HG02678 (cell line): ENCODE measurements at regions not wholly inside any gene's neighbourhood (a gene's known extent, or its start where the extent isn't known, plus 50 kb on each side); places are given as distances from the start of the nearest gene placed in this dataset.
"Not testable (repeated sequence)": the region's sequence is repeated elsewhere in the genome, so short reads cannot be mapped to it uniquely, and the experiment has no call there.

Source experiments
- ATAC-seq: cut with Tn5 transposase; IDR thresholded peaks from one replicate; pipeline ENCODE4 v1.9.1; 2021; ENCODE audit warnings: mild to moderate bottlenecking, moderate library complexity; ENCODE audit not compliant: unreplicated experiment

DNA sequence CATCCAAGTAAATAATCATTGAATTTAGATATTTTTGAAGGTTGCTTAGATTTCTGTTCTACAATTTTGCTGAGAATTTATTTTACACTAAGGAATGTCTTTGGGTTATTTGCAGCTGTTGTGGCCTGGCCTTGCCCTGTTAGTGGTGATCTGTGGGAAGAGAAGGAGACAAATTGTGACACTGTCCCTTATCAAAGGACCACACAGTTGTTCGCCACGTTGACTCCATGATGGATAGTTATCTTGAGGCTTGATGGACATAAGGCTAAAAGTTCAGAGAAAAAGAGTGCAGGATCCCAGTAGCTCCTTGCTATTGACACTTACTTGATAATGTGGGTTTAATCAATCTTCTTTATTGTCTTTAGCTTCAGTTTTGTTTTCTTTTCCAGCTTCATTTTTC is 186.6 kb upstream of the MEF2C start:
- no peak for ATAC-seq

DNA sequence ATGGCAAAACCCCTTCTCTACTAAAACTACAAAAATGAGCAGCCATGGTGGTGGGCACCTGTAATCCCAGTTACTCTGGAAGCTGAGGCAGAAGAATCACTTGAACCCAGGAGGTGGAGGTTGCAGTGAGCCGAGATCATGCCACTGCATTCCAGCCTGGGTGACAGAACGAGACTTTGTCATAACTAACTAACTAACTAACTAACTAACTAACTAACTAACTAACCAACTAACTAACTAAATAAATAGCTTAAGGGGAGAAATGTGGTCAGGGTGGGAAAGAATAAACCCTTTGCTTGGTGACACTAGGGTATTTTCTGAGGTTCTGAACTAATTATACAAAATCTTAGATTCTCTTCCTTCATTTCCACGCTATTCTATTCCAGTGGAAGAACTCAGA is 184.4 kb upstream of the MEF2C start:
- ATAC-seq, result no peak

DNA sequence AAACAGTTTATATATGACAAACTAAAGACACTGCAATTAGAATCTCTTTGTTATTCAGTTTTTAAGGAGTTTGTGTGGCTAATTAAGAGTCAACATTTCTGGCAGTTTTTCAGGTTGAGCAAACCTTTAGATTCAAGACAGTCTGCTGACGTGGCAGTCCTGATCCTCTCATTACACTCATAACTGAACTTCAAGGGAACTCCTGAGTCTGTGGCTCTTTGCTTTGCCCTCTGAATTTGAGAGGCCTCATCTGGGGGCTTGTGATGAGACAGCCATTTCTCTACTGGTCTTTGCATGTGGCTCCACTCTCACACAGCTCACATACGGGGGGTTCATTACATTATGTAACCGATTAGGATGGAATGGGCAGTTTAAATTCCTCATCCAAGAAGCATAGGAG is 182.9 kb upstream of the MEF2C start:
- peak; percentile 90 for ATAC-seq

DNA sequence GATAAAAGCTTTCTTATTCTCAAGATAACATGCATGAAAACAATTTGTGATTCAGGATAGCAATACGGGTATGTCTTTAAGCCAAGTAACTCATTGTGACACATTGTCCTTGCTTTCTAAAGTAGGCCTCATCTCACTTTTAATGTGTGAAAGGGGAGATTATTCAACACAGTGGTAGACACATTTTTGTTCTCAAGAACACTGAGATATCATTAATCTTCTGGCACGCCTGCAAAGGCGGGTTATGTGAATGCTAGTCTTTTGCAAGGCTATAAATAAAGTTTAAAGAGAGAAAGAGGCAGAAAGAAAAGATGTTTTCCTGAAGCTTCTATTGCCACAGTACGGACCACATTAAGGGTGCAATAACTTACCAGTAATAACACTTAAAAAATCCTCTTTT is 181.8 kb upstream of the MEF2C start:
- ATAC-seq, result no peak

DNA sequence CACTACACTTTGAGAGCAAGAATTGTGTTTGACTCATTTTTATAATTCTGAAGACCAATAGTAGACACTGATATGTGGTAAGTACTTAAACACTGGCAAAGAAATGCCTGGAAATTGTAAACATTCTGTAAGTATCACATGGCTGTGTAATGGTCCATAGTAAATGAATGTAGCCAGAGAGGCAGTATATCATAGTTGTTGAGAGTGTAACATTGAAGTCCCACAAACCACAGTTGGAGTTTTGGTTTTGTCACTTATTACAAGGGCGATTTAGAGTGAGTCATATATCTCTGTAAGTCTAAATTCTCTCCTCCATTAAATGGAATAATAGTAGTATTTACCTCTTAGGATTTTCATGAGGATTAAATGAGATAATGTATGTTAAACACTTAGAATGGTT is 181.1 kb upstream of the MEF2C start:
- peak; percentile 73 for ATAC-seq

DNA sequence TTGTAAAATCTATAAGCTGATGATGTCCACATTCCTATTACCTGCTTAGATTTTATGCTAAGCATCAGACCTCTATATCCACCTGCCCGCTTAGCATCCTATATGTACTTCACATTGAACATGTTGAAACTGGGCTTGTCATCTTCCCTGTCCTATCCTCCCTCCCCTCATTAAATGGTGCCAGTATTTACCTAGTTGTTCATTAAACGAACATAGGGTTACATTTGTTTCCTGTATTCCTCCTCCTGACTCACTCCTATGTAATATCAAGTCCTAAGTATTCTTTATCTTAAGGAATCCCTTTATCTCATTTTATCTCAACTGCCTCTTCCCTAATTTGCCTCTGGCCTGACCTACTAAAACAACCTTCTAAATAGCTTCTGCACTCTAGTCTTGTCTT is 177.8 kb upstream of the MEF2C start:
- no peak for ATAC-seq

DNA sequence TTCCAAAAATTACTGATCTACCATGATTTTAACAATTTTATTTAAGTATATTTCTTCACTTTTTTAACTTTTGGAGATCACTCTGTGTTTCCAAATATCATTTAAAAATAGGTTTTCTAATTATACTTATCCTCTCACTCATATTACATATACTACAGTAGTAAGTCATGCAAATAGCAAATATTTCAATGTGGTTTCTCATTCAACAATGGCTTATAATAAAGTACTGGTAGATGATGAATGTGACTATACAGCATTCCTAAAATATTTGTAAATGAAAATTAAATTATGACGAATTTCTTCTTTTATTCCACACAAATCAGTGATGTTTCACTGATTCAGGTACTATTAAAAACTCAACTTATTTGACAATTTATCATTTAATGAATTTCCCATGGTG is 176.3 kb upstream of the MEF2C start:
- no peak for ATAC-seq

DNA sequence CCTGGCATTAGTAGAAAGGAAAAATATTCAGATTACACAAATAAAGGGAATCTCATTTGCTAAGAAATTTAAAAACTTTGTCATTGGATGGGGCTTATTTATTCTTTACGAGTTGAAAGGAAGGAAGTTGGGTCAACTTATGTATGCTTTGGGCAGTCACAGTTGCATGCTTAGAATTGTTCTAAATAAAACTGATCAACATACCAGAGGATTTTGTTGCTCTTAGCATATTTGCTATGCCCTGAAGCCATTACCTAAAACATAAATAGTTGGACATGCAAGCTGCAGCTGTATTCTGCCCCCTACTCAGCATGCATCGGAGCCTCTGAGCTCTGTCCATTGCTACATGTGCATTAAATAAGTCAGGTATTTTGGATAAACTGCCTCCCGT is 172.7 kb upstream of the MEF2C start:
- ATAC-seq, result no peak

DNA sequence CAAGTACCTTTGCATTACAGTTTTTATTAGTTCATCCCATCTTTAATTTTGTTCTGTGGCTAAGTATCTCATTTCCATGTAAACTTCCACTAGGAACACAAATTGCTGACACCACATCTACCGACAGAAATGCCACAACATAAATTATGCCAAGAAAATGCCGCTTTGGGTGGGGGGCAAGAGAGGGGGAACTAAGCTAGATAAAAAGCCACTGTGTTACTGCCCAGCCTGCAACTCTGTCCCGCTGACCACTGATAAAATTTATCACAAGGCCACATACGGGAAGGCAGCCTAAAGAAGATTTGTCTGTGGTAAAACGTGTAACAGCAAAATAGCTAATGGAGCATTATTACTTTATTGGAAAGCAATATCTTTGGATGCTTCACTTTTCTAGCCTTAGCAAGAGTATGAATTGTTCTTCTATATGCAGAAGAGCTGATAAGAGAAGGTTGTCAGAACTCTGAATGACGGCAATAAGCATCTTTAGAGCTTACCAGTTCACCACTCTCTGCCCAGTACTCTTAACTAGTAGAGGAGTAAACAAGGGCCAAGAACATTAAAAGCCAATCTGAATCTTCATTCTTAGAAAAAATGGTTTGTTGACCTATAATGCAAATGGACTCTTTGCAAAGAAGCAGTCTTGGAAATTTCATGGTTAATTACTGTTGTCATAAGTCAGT is 172.2 kb upstream of the MEF2C start:
- no peak for ATAC-seq

DNA sequence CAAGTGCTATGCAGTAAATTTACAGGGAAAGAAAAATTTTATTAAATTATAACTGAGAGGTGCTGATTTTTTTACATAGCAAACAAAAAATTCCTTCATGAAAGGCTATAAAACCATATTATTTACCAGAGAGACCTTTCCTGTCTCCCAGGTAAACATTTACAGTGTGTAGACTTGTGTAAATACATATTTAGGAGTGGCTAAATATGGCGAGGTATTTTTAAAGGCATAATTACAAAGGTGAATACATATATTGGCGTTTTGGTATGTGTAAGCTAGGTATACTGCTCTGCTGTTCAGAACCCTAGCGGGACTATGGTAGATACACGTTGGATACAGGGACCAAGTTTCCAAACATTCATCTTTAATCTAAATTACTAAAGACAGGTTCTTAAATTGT is 170.6 kb upstream of the MEF2C start:
- no peak for ATAC-seq

DNA sequence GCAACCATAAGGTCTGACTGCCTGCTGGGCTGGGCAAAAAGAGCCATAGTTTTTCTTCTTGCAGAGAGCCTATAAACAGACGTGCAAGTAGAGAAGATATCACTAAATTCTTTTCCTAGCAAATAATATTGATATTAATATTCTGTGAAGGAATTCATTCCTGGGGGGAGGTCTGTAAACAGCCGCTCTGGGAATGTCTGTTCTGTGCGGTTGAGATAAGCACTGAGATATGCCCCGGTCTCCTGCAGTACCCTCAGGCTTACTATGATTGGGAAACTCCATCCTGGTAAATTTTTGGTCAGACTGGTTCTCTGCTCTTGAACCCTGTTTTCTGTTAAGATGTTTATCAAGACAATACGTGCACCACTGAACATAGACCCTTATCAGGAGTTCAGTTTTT is 167.1 kb upstream of the MEF2C start:
- not testable (repeated sequence) for ATAC-seq

DNA sequence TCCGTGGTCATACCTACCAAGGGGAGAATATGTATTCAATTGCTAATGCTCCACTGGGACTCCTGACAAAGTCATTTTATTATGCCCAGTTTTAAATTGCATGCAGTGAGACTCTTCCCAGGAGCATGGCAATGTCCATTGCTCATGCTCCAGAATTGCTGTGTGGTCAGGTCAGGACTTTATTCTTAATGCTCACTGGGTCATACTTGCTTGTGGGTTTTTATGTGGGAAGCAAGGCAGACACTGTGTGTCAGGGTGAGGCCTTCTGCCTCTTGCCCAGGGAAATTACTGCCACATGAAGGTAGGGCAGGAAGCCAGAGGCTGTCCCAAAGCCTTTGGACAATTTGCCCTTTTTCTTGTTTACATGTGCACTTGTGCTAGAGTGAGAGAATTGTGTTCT is 164.6 kb upstream of the MEF2C start:
- no peak for ATAC-seq

DNA sequence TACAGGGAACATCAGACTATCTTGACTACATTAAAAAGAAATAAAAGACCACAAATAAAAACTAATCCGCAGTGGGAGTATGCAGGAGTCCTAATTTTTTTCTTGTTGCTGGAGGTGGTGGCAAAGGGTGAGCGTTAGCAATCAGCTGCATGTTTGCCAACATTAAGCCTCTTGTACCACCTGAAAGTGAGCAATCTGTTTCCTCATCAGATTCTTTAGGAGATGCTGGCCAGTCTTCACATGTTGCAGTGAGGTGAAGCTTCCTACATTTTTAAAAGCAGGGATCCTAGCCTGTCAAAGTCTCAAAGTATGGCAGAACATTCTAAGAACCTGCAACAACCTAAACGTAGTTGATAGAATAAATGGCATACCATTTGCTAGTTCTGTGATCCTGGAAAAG is 162.2 kb upstream of the MEF2C start:
- ATAC-seq, result no peak

DNA sequence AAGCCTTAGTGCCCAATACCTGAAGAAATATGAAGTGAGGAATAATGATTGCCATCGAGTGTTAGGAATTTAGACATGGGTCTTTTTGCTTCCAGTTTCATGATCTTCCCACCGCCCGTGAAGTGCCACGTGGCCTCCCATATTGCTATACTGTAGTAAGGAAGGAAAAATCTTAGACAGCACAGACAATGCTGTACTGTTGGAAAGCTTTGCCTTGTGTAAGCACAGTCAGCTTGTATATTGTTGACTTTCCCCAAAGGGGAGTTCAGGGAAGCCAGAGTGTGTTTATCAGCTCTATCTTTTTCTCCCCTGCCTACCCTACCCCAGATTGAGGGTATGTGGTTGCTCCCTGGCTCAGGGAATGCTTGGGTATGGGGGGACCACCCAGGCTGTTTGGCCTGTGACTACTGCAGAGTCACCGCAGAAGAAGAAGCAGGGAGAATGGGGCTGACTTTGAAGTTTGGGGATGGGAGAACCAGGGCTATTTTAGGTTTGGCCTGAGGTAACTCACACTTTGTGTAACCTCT is 161.8 kb upstream of the MEF2C start:
- ATAC-seq, result no peak

DNA sequence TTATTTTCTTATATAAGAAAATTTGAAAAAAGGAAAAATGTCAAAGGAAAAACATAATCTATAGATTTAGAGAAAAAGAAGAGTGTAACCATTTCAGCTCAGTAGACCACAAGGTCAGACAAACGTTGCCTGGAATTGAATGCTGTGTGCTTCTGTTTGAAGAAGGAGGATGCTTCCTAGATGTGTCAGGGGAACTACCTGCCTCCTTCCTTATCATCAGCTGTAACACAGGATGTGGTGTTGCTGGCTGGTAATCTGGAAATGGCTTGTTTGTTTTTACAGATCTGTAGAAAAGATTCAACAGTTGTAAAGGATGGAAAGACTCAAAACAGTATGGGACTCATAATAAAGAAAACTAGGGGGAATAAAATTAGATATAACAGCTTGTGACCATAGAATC is 160.7 kb upstream of the MEF2C start:
- ATAC-seq, result peak; percentile 89

DNA sequence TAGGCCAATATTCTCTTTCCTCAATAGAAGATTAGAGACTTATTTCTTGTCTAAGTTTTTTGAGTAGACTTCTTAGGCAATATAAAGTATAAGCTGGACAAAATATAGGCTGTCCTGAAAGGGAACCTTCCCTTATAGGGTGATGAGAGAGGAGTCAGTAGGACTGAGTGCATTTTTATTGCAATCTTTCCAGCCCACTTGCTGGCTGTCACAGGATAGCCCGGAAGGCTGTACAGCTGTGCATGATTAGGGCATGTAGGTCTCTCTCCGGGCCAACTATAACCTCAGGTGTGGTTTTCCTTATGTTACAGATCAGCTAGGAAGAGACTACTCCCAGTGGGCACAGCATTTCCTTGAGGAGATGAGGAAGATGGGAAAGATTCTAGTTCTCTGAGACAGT is 159.8 kb upstream of the MEF2C start:
- ATAC-seq, result no peak

DNA sequence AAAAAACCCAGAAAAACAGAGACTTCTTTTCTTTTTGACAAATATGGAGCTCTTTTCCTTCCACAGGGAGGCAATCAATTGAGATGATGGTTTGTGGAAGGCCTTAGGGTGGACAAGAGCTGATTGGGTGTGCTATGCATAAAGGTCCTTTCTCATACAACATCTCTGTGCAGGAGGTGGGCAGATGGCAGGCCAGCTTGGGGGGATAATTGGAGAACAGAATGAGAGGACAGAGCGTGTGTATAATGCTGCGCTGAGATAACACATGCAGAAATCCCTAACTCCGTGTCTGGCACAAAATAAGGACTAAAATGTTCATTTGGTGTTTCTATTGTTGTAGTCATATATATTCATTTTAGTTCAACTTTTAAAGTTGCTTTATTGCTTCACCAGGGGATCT is 159.0 kb upstream of the MEF2C start:
- no peak for ATAC-seq

DNA sequence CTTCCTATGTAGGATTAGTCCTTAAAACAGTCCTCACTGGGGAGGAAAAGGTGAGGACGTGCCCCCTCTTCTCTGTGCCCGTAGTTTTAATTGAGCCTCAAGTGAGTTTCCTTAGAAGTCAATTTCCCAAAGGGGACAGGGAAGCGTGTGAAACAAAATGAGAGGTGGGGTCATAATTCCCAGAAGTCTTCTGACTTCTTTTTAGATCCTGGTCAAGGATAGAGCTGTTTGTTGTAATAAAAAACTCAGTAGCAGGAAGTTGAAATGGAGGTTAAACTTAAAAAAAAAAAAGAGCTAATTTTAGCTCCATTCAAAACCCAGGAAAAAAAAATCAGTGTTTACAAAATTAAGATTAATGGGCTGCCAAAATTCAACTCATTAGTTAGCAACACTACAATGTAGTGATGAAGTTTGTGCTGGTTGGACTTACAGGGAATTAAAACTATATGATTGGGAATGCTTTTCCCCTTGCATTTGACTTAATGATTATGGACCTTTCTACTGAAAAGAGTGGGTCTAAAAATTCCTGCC is 158.3 kb upstream of the MEF2C start:
- ATAC-seq, result no peak

DNA sequence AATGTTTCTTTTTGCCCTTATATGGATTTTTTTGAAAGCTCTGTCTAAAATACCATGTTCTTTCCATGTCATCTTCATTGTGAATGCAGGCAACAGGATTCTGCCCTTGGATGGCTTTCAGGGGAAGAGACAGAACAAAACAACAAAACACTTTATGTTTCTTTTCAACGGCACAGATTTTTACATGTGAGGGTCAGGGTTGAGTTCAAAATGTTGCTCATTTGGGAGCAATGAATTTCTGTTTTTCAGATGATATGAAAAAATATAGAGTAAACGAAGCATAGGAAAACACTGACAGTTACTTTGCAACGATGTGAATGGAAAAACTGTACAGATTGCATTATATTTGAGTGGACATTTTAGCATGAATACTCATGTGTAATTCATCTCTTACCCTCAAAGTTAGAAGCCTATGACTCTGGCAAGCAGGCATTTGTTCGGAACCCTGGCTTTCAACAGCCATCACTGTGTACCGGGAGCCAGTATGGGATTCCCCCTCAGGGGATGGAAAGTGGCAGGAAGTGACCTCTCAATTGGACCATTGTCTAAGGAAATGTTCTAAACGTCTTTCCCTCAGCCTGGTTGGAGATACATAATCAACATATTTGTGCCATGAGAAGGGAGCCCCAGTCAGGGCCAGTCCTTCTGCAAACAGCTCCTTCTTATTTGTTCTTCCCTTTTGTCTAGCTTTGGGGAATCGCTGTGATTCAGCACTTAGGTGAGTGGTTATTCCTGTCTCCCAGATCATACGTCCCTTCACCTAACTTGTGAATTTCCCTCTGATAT is 153.9 kb upstream of the MEF2C start:
- no peak for ATAC-seq

DNA sequence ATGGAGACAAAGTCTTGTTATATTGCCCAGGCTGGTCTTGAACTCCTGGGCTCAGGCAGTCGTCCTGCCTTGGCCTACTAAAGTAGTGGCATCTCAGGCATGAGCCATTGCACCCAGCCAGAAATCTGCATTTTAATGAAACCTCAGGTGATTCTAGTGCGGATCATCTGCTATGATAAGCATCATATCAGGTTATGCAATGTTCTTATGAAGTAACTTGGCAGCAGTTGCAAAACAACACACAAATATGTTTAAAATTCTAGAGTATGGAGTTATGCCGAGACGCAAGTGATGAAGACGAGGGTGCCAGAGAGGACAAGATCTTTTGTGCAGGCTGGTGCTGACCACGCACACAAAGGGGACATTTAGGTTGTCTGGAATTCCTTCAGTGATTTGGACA is 153.2 kb upstream of the MEF2C start:
- no peak for ATAC-seq

DNA sequence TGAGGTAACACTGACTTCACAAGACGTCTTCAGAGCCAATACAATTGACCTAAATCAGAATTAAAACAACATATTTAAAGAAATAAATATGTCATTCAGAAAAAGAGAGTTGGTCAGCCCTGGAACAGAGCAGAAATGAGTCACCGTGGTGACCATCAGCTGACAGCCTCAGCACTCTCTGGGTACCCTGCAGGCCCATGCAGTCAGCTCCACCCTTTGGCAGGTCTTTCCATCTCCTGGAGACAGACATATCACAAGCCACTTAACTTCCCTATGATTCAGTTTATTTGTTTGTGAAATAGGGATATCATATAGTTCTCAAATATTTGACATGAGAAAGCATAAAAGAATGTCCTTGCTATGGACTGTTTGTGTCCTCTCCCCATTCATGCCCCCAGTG is 151.6 kb upstream of the MEF2C start:
- ATAC-seq, result peak; percentile 66

DNA sequence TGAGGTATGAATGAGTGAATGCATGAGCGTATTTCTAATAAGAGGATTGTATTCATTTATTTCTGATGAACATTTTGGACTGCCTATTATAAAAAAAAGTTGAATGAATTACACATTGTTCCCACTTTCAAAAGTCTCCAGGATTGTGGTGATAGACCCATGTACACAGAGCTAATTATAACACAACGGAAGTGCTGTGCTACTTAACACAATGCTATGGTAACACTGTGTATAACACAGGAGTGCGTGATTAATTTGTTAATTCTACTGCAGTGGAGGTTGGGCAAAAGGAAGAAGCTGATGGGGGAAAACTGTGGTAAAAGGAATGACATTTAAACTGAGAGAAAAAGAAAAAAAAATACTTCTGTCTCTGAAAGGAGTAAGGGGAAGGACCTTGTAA is 147.8 kb upstream of the MEF2C start:
- no peak for ATAC-seq
